ENCODE measurements at regions not wholly inside any gene's neighbourhood (a gene's known extent, or its start where the extent isn't known, plus 50 kb on each side); places are given as distances from the start of the nearest gene placed in this dataset.

- BruUV-seq (replicated peaks), result no TSS peak
- H3K4me1 Mint-ChIP-seq (ENCODE audit: insufficient read depth, unreplicated experiment), result no peaks in the 10 kb centered on the region
- intact Hi-C loops (cut with micrococcal nuclease), result no loop called here
- H3K36me3 Mint-ChIP-seq (ENCODE audit: insufficient read depth, unreplicated experiment), result no peaks in the 10 kb centered on the region
- ChIA-PET CTCF (interaction anchor here (0.6 to 19.1 kb wide), 7 partner anchors 14 to 627 kb away, joined by 3 to 577 read pairs (median 3); no protein-coding TSS in a partner anchor), POLR2A (no interaction called here)
- no peak for TF ChIP-seq CTCF (IDR thresholded peaks at IDR 0.05; ENCODE audit: unreplicated experiment)
- H3K9me3 Mint-ChIP-seq (ENCODE audit: unreplicated experiment), result no peaks in the 10 kb centered on the region
- H3K27ac Mint-ChIP-seq (ENCODE audit: low read depth, unreplicated experiment), result no peak overlapping the region
- no peak for DNase-seq (ENCODE audit: unreplicated experiment)
- peaks cover 92% of the 10 kb centered on the region for H3K27me3 Mint-ChIP-seq (ENCODE audit: insufficient read depth, unreplicated experiment)
- no peak overlapping the region for H3K4me3 Mint-ChIP-seq (ENCODE audit: unreplicated experiment)
Measured at GRCh38 chr20:16806061-16806460, 57.9 kb downstream of the OTOR start.

GRCh38 chr20:16806886-16807285 lies 58.7 kb downstream of the OTOR start:
- Mint-ChIP-seq H3K4me1 (ENCODE audit: insufficient read depth, unreplicated experiment) (no peaks in the 10 kb centered on the region), H3K27ac (ENCODE audit: low read depth, unreplicated experiment) (no peak overlapping the region), H3K27me3 (ENCODE audit: insufficient read depth, unreplicated experiment) (peaks cover 100% of the 10 kb centered on the region), H3K36me3 (ENCODE audit: insufficient read depth, unreplicated experiment) (no peaks in the 10 kb centered on the region), H3K4me3 (ENCODE audit: unreplicated experiment) (no peak overlapping the region), H3K9me3 (ENCODE audit: unreplicated experiment) (no peaks in the 10 kb centered on the region)
- ChIA-PET POLR2A (no interaction called here), CTCF (interaction anchor here (0.6 to 19.1 kb wide), 10 partner anchors 9 to 1095 kb away, joined by 3 to 577 read pairs (median 4); no protein-coding TSS in a partner anchor)
- no peak for TF ChIP-seq CTCF (IDR thresholded peaks at IDR 0.05; ENCODE audit: unreplicated experiment)
- intact Hi-C loops (cut with micrococcal nuclease), result no loop called here
- no TSS peak for BruUV-seq (replicated peaks)
- DNase-seq (ENCODE audit: unreplicated experiment), result no peak

GRCh38 chr20:16808796-16809195 lies 60.6 kb downstream of the OTOR start:
- H3K4me1 Mint-ChIP-seq (ENCODE audit: insufficient read depth, unreplicated experiment), result no peaks in the 10 kb centered on the region
- H3K27me3 Mint-ChIP-seq (ENCODE audit: insufficient read depth, unreplicated experiment), result peaks cover 88% of the 10 kb centered on the region
- intact Hi-C loops (cut with micrococcal nuclease), result no loop called here
- DNase-seq (ENCODE audit: unreplicated experiment), result no peak
- H3K27ac Mint-ChIP-seq (ENCODE audit: low read depth, unreplicated experiment), result no peak overlapping the region
- no peak overlapping the region for H3K4me3 Mint-ChIP-seq (ENCODE audit: unreplicated experiment)
- ChIA-PET POLR2A (no interaction called here), CTCF (interaction anchor here (0.6 to 19.1 kb wide), 8 partner anchors 10 to 671 kb away, joined by 3 to 577 read pairs (median 4); no protein-coding TSS in a partner anchor)
- H3K9me3 Mint-ChIP-seq (ENCODE audit: unreplicated experiment), result no peaks in the 10 kb centered on the region
- H3K36me3 Mint-ChIP-seq (ENCODE audit: insufficient read depth, unreplicated experiment), result no peaks in the 10 kb centered on the region
- no peak for TF ChIP-seq CTCF (IDR thresholded peaks at IDR 0.05; ENCODE audit: unreplicated experiment)
- no TSS peak for BruUV-seq (replicated peaks)

- no TSS peak for BruUV-seq (replicated peaks)
- no peak for TF ChIP-seq CTCF (IDR thresholded peaks at IDR 0.05; ENCODE audit: unreplicated experiment)
- CTCF ChIA-PET, result interaction anchor here (0.5 to 19.1 kb wide), 10 partner anchors 9 to 818 kb away, joined by 3 to 577 read pairs (median 4); no protein-coding TSS in a partner anchor
- Mint-ChIP-seq H3K9me3 (ENCODE audit: unreplicated experiment) (no peaks in the 10 kb centered on the region), H3K36me3 (ENCODE audit: insufficient read depth, unreplicated experiment) (no peaks in the 10 kb centered on the region), H3K27ac (ENCODE audit: low read depth, unreplicated experiment) (no peak overlapping the region), H3K27me3 (ENCODE audit: insufficient read depth, unreplicated experiment) (peaks cover 74% of the 10 kb centered on the region), H3K4me3 (ENCODE audit: unreplicated experiment) (no peak overlapping the region), H3K4me1 (ENCODE audit: insufficient read depth, unreplicated experiment) (no peaks in the 10 kb centered on the region)
- POLR2A ChIA-PET, result interaction anchor here (0.6 kb wide), 1 partner anchor 341 kb away, joined by 3 read pairs; no protein-coding TSS in a partner anchor
- intact Hi-C loops (cut with micrococcal nuclease), result no loop called here
- no peak for DNase-seq (ENCODE audit: unreplicated experiment)
Measured at GRCh38 chr20:16810216-16810615, 62.1 kb downstream of the OTOR start.
